ENCODE measurements at regions not wholly inside any gene's neighbourhood (a gene's known extent, or its start where the extent isn't known, plus 50 kb on each side); places are given as distances from the start of the nearest gene placed in this dataset.

GRCh38 chr6:137734005-137734874, 132.8 kb upstream of the TNFAIP3 start:
- H2AFZ ChIP-seq (ENCODE audit: low read depth, low read length): no peak overlapping the region
- H3K4me3 ChIP-seq (ENCODE audit: low read length): no peak overlapping the region
- H3K4me1 ChIP-seq (ENCODE audit: insufficient read depth, low read length): peaks cover under 1% of the 10 kb centered on the region
- no peaks in the 10 kb centered on the region for H3K9me3 ChIP-seq (ENCODE audit: low read length)
- H3K36me3 ChIP-seq (ENCODE audit: insufficient read depth, low read length): no peaks in the 10 kb centered on the region
- H3K27me3 ChIP-seq (ENCODE audit: insufficient read depth, low read length): no peaks in the 10 kb centered on the region

DNA sequence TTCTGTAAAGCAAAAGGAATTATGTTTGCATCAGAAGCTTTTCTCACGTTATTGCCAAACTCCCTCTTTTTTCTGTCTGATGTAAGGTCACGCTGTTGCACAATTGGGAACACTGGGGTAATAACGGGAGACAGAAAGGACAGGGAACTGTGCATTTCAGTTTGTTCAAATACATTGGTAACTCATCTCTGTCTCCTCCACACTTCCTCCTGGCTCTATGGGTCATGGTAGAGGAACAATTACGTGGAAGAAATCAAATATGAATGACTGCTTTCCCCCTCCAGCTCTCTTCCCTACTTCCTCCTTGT, 132.2 kb upstream of the TNFAIP3 start:
- Histone ChIP-seq H3K36me3 (ENCODE audit: insufficient read depth, low read length) (no peaks in the 10 kb centered on the region), H2AFZ (ENCODE audit: low read depth, low read length) (no peak overlapping the region), H3K4me1 (ENCODE audit: insufficient read depth, low read length) (no peaks in the 10 kb centered on the region), H3K9me3 (ENCODE audit: low read length) (no peaks in the 10 kb centered on the region), H3K27me3 (ENCODE audit: insufficient read depth, low read length) (no peaks in the 10 kb centered on the region), H3K4me3 (ENCODE audit: low read length) (no peak overlapping the region)

- Histone ChIP-seq H3K4me3 (ENCODE audit: low read length) (no peak overlapping the region), H3K9me3 (ENCODE audit: low read length) (no peaks in the 10 kb centered on the region), H2AFZ (ENCODE audit: low read depth, low read length) (no peak overlapping the region), H3K4me1 (ENCODE audit: insufficient read depth, low read length) (no peaks in the 10 kb centered on the region), H3K27me3 (ENCODE audit: insufficient read depth, low read length) (no peaks in the 10 kb centered on the region), H3K36me3 (ENCODE audit: insufficient read depth, low read length) (no peaks in the 10 kb centered on the region)
These were observed 130.8 kb upstream of the TNFAIP3 start for GRCh38 chr6:137736048-137736818.

GRCh38 chr6:137736911-137737310, 130.1 kb upstream of the TNFAIP3 start:
- H3K9me3 ChIP-seq (ENCODE audit: low read length): no peaks in the 10 kb centered on the region
- H3K4me1 ChIP-seq (ENCODE audit: insufficient read depth, low read length): no peaks in the 10 kb centered on the region
- H2AFZ ChIP-seq (ENCODE audit: low read depth, low read length): no peak overlapping the region
- no peaks in the 10 kb centered on the region for H3K36me3 ChIP-seq (ENCODE audit: insufficient read depth, low read length)
- H3K4me3 ChIP-seq (ENCODE audit: low read length): no peak overlapping the region
- H3K27me3 ChIP-seq (ENCODE audit: insufficient read depth, low read length): no peaks in the 10 kb centered on the region

GRCh38 chr6:137737836-137738596, 129.0 kb upstream of the TNFAIP3 start:
- Histone ChIP-seq H3K4me1 (ENCODE audit: insufficient read depth, low read length) (no peaks in the 10 kb centered on the region), H3K27me3 (ENCODE audit: insufficient read depth, low read length) (no peaks in the 10 kb centered on the region), H3K4me3 (ENCODE audit: low read length) (no peak overlapping the region), H3K9me3 (ENCODE audit: low read length) (no peaks in the 10 kb centered on the region), H3K36me3 (ENCODE audit: insufficient read depth, low read length) (no peaks in the 10 kb centered on the region), H2AFZ (ENCODE audit: low read depth, low read length) (no peak overlapping the region)

DNA sequence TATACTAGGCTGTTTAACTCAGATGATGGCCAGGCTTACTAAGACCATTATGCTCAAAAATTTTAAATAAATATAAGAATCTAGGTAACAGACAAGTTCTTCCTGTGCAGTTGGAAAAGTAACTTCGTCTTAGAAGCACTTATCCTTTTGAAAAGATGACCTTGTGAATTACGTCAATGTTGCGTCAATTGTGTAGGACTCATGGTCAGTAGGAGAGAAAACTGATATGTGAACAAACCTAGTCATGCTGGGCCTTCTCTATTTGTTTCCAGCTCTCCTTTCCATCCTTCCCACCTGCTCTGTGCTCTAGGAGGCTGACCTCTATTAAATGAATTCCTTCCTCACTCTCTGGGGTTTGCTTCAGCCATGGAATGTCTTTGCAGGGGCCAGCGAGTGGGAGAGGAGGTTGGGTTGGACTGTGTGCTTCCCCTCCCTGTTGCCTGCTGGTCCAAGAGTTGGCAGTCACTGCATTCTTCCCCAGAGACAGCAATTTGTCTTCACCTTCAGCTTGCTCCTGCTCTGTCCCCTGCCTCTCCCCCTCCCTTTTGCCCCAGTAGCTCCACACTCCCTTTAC, 128.0 kb upstream of the TNFAIP3 start:
- Histone ChIP-seq H3K9me3 (ENCODE audit: low read length) (no peaks in the 10 kb centered on the region), H3K4me1 (ENCODE audit: insufficient read depth, low read length) (no peaks in the 10 kb centered on the region), H2AFZ (ENCODE audit: low read depth, low read length) (no peak overlapping the region), H3K27me3 (ENCODE audit: insufficient read depth, low read length) (no peaks in the 10 kb centered on the region), H3K36me3 (ENCODE audit: insufficient read depth, low read length) (no peaks in the 10 kb centered on the region), H3K4me3 (ENCODE audit: low read length) (no peak overlapping the region)

DNA sequence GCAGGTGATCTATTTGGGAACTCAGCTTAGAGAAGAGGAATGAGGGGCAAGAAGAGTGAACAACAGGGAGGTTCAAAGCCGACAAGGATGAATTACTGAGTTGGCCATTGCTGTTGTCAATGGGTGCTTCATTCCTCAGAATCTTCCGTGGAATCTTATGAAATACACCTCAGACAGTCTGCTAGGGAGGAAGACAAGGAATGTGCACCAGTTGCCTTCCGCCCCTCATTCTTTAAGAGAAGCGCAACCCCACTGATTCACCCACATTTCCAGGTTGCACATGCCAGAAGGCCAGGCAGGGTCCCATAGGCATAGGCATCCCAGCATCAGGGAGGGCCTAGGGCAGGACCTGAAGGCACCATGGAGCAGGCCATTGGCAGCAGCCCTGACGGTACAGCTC, 127.5 kb upstream of the TNFAIP3 start:
- Histone ChIP-seq H3K9me3 (ENCODE audit: low read length) (no peaks in the 10 kb centered on the region), H3K27me3 (ENCODE audit: insufficient read depth, low read length) (no peaks in the 10 kb centered on the region)

GRCh38 chr6:137740091-137740755, 126.8 kb upstream of the TNFAIP3 start:
- no peak overlapping the region for H3K4me3 ChIP-seq (ENCODE audit: low read length)
- no peak overlapping the region for H2AFZ ChIP-seq (ENCODE audit: low read depth, low read length)
- no peaks in the 10 kb centered on the region for H3K27me3 ChIP-seq (ENCODE audit: insufficient read depth, low read length)
- no peaks in the 10 kb centered on the region for H3K36me3 ChIP-seq (ENCODE audit: insufficient read depth, low read length)
- H3K4me1 ChIP-seq (ENCODE audit: insufficient read depth, low read length): no peaks in the 10 kb centered on the region
- H3K9me3 ChIP-seq (ENCODE audit: low read length): no peaks in the 10 kb centered on the region

More for the DNA sequence above, 127.5 kb upstream of the TNFAIP3 start:
- Histone ChIP-seq H3K36me3 (ENCODE audit: insufficient read depth, low read length) (no peaks in the 10 kb centered on the region), H3K4me3 (ENCODE audit: low read length) (no peak overlapping the region), H3K4me1 (ENCODE audit: insufficient read depth, low read length) (no peaks in the 10 kb centered on the region), H2AFZ (ENCODE audit: low read depth, low read length) (no peak overlapping the region)

GRCh38 chr6:137740967-137741761, 125.9 kb upstream of the TNFAIP3 start:
- Histone ChIP-seq H3K27me3 (ENCODE audit: insufficient read depth, low read length) (no peaks in the 10 kb centered on the region), H3K4me1 (ENCODE audit: insufficient read depth, low read length) (no peaks in the 10 kb centered on the region), H2AFZ (ENCODE audit: low read depth, low read length) (no peak overlapping the region), H3K36me3 (ENCODE audit: insufficient read depth, low read length) (no peaks in the 10 kb centered on the region), H3K9me3 (ENCODE audit: low read length) (no peaks in the 10 kb centered on the region), H3K4me3 (ENCODE audit: low read length) (no peak overlapping the region)

DNA sequence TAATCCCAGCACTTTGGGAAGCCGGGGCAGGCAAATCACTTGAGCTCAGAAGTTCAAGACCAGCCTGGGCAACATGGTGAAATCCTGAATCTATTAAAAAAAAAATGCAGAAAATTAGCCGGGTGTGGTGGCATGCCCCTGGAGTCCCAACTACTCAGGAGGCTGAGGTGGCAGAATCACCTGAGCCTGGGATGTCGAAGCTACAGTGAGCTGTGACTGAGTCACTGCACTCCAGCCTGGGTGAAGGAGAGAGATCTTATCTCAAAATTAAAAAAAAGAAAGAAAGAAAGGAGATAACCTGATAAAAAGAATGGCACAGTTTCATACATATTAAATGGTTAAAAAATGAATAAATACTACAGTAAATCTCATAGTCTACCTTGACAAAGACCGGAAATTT, 123.6 kb upstream of the TNFAIP3 start:
- Histone ChIP-seq H3K36me3 (ENCODE audit: insufficient read depth, low read length) (no peaks in the 10 kb centered on the region), H3K4me1 (ENCODE audit: insufficient read depth, low read length) (no peaks in the 10 kb centered on the region), H3K4me3 (ENCODE audit: low read length) (no peak overlapping the region), H3K27me3 (ENCODE audit: insufficient read depth, low read length) (no peaks in the 10 kb centered on the region), H2AFZ (ENCODE audit: low read depth, low read length) (no peak overlapping the region), H3K9me3 (ENCODE audit: low read length) (no peaks in the 10 kb centered on the region)

GRCh38 chr6:137744877-137745276, 122.2 kb upstream of the TNFAIP3 start:
- no peak overlapping the region for H2AFZ ChIP-seq (ENCODE audit: low read depth, low read length)
- no peaks in the 10 kb centered on the region for H3K36me3 ChIP-seq (ENCODE audit: insufficient read depth, low read length)
- peaks cover 5% of the 10 kb centered on the region for H3K4me1 ChIP-seq (ENCODE audit: insufficient read depth, low read length)
- no peak overlapping the region for H3K4me3 ChIP-seq (ENCODE audit: low read length)
- no peaks in the 10 kb centered on the region for H3K27me3 ChIP-seq (ENCODE audit: insufficient read depth, low read length)
- H3K9me3 ChIP-seq (ENCODE audit: low read length): no peaks in the 10 kb centered on the region

DNA sequence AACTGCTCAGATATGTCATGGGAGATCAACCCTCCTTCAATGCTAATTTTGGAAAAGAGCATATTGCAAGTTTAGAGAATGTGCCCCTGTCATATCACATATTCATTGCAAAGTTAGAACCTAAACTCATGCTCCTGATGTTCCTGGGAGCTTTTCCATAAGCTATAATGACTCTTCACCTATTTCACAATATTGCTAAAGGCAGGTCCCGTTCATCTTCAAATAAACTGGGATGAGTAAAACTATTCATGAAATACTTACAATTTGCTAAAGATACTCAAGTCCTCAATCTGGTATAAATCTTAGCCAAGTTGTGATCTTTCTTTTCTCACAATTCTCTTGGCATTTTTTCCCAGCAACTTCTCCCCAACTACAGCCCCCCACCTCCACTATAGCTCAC, 121.7 kb upstream of the TNFAIP3 start:
- Histone ChIP-seq H3K4me1 (ENCODE audit: insufficient read depth, low read length) (peaks cover 9% of the 10 kb centered on the region), H2AFZ (ENCODE audit: low read depth, low read length) (no peak overlapping the region), H3K9me3 (ENCODE audit: low read length) (no peaks in the 10 kb centered on the region), H3K27me3 (ENCODE audit: insufficient read depth, low read length) (no peaks in the 10 kb centered on the region), H3K36me3 (ENCODE audit: insufficient read depth, low read length) (no peaks in the 10 kb centered on the region), H3K4me3 (ENCODE audit: low read length) (no peak overlapping the region)

All from neuron (in vitro differentiated cells).